Embryonic facial prominence (tissue), 1 donor: ENCODE measurements at regions not wholly inside any gene's neighbourhood (a gene's known extent, or its start where the extent isn't known, plus 50 kb on each side); places are given as distances from the start of the nearest gene placed in this dataset.

ENCODE experiments used
- DNase-seq: peaks from one replicate; pipeline ENCODE4 v3.0.0-alpha.2; 2016; ENCODE audit errors: extremely low spot score

DNA sequence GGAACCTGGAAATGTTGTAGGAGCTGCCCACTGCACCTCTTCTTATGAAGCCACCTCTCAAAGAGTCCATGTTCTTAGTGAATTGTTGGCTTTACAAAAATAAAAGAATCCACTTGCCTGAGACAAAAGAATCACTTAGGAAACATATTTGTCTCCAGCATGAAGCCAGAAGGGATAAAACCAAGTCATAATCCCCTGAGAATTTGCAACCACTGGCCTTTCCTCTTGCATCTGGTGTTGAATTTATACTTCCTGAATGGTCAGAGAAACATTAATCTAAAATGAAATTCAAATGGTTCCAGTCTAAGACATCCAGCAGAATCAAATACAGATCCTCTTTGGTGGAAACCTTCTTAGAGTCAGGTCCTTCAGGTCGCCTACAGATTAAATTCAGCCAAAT lies 192.5 kb upstream of the ECI2 start:
- DNase-seq: no peak

DNA sequence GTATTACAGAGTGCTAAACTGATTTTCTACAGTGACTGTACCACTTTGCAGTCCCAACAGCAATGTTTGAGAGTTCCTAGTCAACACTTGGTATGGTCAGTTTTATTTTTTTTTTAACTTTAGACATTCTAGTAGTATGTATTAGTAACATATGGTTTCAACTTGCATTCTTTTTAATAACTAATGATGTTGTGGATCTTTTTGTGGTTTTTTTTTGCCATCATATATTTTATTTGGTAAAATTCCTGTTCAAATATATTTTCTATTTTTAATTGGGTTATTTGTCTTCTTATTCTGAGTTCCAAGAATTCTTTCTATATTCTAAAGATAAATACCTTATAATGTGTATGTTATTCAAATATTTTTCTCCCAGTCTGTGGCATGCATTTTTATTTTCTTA lies 189.4 kb upstream of the ECI2 start:
- DNase-seq: no peak

GRCh38 chr6:4323322-4323721 lies 187.9 kb upstream of the ECI2 start:
- no peak for DNase-seq

DNA sequence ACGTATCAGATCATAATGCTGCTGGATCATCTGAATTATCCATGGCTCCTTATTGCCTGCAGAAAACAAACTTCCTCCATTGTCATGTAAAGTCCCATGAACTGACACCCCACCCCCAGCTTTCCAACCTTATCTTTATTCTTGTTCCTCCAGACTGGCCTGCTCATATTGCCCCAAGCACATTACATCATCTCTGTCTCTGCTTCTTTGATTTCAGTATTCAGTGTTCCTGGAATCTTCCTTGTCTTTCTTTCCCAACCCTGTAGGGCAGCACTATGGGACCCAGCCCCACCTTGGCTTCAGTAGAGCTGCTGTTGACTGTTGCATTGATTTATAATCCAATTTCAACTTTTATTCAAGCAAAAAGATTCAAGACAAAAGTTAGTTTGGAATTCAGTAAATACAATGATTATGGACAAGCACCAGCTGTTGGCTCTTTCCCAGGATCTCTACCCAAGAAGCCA lies 187.5 kb upstream of the ECI2 start:
- no peak for DNase-seq

DNA sequence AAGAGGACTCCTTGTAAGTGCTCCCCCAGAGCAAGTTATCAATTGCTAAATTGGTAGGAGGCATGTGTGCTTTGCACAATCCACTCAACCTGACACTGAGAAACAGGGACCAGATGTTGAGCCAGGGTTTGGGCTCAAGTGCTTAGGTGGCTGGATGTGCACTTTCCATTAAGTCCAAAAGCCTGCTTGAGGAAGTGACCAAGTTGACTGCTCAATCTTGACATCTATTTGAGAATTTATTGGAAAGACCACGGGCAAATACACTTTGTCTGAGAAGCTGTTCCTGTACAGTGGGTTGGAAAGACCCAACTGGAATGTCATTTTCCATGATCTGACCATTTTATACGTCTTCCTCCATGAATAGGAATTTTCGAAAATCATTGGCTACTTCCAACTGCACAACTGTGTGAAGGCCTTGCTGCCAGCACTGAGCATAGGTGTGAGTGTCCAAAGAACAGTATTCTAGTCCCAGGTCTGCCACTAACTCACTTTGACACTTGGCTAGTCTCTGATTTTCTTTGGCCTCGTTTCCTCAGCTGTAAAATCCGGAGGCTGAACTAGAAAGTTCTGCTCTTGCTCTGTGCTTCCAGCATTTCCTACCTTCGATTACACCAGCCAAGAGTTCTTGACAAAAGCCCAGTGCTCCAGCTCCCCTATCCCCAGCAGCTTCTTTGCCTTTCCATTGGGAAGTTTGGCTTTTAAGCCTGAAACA lies 186.9 kb upstream of the ECI2 start:
- DNase-seq: no peak

- no peak for DNase-seq
Measured at GRCh38 chr6:4320860-4321259, 185.5 kb upstream of the ECI2 start.

- no peak for DNase-seq
Measured at GRCh38 chr6:4319981-4320683, 184.8 kb upstream of the ECI2 start.

DNA sequence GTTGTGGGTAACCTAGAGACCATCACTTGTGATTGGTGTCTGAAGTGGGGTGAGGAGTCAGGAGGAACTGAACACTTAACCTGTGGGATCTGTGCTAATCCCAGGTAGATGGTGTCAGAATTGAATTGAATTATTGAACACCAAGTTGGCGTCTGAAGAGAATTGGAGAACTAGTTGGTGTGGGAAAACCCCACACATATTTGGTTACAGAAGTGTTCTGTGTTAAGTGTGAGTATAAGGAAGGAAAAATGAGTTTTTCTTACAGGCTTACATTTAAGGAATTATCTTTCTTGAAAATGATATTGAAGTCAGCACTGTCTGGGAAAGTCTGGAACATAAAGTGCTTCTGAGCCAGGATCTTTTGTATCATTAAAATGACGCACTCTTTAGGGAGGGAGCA lies 182.9 kb upstream of the ECI2 start:
- DNase-seq: no peak

GRCh38 chr6:4316867-4317400 lies 181.6 kb upstream of the ECI2 start:
- no peak for DNase-seq

GRCh38 chr6:4314201-4314707 lies 178.9 kb upstream of the ECI2 start:
- DNase-seq: no peak

DNA sequence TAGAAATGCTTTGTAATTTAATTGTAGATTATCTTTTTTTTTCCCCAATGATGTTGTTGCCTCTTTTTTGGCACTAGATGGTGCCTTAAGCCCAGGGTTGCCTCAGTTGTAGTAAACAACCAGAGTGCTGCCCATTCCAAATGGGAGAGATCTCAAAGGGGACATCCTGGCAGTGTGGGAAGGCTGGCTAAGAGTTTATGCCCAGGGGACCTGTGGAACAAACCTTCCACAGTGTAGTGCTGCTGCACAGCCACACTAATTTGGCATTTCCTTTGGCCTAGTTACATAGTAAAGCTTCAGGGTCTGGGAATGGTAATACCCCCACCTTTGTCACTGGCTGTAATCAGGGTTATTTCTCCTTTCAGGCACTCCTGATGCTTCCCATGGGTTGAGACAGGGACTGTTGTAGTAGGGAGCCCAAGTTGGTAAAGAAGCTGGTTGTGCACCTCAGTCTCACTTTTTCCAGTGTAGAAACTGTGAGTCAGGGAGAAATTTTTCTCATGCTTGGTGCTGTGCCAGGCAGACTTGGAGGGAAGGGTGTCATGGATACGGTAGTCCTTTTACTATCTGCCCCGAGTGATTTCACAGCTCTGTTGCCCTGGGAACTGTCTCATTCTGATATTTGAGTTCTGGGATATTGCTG lies 177.8 kb upstream of the ECI2 start:
- no peak for DNase-seq

DNA sequence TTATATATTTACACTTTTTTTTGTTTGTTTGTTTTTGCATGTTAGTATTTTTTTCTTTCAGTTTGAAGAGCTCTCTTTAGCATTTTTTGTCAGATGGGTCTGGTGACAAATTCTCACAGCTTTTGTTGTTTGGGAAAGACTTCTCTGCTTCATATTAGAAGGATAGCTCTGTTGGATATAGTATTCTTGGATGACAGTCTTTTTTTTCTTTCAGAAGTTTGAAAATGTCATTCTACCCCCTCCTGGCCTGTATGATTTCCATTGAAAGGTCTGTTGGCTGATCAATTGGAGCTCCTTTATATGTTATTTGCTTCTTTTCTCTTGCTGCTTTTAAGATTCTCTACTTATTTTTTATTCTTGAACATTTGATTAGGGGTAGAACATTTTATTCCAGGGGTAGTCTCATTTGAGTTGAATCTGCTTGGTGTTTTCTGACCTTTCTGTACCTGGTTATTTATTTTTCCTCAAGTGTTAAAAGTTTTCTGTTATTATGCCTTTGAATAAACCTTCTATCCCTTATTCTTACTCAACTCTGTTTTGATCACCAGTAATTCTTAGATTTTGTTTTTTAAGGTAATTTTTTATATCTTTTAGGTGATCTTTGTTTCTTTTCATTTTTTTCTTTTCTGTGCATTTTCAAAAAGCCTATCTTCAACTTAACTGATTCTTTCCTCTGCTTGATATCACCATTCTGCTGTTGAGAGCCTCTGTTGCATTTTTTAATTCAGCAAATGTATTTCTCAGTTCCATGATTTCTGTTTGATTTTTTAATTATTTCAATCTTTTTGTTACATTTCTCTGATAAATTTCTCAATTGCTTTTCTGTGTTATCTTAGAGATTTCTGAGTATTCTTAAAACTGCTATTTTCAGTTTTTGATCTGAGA lies 176.8 kb upstream of the ECI2 start:
- DNase-seq: no peak

DNA sequence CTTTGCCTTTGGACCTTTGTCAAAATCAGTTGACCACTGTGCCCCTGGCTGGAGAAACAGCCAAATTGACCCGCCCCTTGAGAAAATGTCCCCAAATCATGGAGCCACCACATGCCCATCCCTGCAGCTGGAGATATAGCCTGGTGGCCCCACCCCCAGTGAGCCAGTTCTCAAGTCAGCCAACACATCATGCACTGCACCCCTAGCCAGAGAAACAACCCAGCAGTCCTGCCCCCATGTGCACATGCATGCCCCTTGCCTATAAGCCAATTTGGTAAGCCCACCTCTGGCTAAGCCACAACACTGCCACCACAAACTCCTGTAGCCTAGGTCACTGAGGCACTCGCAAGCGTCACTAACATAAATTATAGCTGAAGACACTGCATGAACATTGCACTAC lies 174.2 kb upstream of the ECI2 start:
- DNase-seq: no peak

- no peak for DNase-seq
Measured at GRCh38 chr6:4308364-4308763, 173.0 kb upstream of the ECI2 start.

DNA sequence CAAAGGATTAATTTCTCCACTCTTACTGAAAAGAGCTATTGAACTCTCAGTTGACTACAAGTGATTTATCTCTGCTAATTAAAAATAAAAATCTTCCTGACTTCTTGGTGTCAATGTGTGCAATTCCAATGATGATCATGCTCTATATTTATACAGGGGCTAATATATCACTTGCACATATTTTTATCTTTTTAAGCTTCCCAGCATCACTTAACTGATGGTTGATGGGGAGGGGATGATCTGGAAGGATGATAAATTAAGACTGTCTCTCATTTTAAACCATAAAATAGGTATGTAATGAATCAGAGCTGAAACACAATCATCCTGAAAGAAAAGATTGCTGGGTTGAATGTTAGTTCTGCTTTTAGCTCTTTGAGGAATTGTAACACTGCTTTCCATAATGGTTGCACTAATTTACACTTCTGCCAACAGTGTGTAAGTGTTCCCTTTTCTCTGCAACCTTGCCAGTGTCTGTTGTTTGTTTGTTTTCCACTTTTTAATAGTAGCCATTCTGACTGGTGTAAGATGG lies 169.6 kb upstream of the ECI2 start:
- DNase-seq: no peak

DNA sequence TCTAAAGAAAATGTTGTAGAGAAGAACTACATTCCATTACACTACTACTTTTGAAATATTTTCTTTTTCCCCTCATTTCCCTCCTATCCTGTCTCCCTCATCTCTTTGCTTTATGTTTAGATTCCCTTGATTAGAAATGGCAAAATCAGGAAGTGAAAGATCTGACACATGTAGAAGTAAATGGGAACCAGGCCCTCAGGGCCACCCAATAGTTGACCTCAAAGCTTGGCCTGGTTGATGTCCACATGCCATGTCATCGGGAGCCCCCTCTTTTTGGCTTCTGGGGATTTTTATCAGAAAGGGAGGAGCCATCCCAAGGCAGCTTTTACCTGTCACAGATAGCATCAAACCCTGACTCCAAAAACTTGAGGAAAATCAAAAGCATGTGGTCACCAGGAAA lies 168.3 kb upstream of the ECI2 start:
- no peak for DNase-seq

DNA sequence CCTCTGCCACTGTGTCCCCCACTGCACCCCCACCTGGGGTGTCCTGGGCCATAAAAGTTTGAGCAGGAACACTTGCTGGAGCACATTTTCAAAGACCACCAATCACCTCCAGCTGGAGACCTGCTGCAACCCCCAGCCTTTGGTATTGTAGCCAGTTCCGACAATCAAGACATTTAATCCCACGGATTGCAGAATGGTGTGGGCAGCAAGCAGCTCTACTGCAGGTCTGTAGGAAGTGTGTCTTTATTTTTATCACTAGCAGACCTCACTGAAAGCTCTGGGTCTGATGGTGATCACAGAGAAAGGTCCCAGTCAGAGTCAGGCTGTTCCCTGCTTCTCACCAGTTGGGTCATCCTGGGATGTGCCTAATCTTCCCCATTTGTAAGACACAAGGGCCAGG lies 167.1 kb upstream of the ECI2 start:
- no peak for DNase-seq

DNA sequence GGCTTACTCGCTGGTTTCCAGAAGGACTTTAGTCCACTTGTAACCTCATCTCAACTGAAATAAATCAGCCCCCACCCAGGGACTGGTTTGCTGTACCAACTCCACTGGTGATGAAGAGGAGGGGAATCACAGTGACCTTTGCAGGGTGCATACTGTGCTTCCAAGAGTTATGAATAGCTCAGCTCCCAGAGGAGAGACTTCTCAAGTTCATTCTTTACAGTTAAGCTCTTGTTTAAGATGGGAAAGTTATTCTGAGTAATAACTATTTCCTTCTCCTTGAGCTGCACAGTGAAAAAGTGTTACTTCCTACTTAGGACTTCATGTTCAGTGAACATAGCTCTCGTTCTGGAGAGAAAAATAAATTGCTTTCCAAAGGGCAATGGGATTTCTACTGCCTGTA lies 166.5 kb upstream of the ECI2 start:
- DNase-seq: no peak

- DNase-seq: no peak
Measured at GRCh38 chr6:4300917-4301316, 165.5 kb upstream of the ECI2 start.

GRCh38 chr6:4299476-4299875 lies 164.1 kb upstream of the ECI2 start:
- DNase-seq: no peak

- no peak for DNase-seq
Measured at GRCh38 chr6:4297348-4297747, 162.0 kb upstream of the ECI2 start.
